ENCODE measurements at regions not wholly inside any gene's neighbourhood (a gene's known extent, or its start where the extent isn't known, plus 50 kb on each side); places are given as distances from the start of the nearest gene placed in this dataset.
"Not testable (repeated sequence)": the region's sequence is repeated elsewhere in the genome, so short reads cannot be mapped to it uniquely, and the experiment has no call there.

- DNase-seq: no peak
Measured at GRCh38 chr11:47928426-47928825, 51.9 kb upstream of the PTPRJ start.

DNA sequence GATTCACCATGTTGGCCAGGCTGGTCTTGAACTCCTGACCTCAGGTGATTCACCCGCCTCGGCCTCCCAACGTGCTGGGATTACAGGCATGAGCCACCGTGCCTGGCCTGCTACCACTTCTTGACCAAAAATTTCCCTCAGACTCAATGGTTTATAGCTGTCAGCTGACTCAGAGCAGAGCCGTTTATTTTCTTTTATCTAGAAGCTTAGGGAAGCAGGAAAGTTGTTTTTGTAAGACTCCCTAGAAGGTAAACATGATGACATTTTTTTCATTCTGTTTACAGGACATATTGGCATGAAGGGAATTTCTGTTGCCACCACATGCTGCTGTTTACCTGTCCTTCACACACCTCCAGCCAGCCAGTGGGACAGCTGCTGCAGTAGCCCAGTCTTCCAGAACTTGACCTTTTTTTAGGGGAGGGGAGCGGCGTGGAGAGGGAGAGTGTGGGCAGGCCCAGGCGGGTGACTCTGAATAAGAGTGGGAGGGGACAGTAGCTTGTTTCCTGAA is 56.1 kb upstream of the PTPRJ start:
- DNase-seq: no peak

DNA sequence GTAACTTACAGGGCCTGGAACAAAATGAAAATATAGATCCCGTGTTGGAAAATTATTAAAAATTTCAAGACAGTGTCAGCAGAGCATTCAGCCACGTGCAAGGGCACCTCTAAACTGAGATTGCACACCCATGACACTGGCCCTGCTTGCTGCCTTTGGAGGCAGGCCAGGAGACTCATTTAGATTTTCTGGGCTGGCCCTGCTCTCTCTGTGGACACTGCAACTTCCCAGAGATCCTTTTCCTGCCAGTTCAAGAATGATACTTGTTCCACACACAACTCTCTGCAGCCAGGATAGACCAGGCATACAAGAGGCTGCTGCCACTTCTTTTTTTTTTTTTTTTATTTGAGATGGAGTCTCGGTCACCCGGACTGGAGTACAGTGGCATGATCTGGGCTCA is 56.7 kb upstream of the PTPRJ start:
- no peak for DNase-seq

- DNase-seq: not testable (repeated sequence)
Measured at GRCh38 chr11:47921080-47921555, 59.2 kb upstream of the PTPRJ start.

DNA sequence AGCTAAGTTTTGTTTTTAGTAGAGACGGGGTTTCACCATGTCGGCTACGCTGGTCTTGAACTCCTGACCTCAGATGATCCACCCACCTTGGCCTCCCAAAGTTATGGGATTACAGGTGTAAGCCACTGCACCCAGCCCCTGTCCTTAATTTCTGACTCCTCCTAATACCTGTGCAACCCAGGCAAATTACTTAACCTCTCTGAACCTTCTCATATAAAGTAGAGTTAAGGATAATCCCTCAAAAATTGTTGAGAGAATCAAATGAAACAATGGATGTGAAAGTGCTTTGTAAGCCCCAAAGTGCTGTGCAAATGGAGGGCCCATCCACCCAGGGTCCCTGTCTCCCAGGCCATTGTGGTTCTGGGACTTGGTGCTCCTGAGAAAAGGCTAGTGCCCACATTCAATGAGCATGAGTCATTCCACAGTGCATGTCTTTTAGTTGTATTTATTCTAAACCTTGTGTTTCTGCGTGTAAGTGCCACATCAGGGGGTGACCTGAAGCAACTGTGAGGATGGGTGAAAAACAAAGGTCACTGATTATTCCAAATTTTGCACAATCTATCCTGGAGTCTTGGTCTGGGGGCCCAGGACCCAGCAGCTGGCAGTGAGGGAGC is 61.4 kb upstream of the PTPRJ start:
- no peak for DNase-seq

GRCh38 chr11:47918370-47918690 is 62.0 kb upstream of the PTPRJ start:
- DNase-seq: no peak

GRCh38 chr11:47917599-47918369 is 62.6 kb upstream of the PTPRJ start:
- DNase-seq: peak; percentile 92

DNA sequence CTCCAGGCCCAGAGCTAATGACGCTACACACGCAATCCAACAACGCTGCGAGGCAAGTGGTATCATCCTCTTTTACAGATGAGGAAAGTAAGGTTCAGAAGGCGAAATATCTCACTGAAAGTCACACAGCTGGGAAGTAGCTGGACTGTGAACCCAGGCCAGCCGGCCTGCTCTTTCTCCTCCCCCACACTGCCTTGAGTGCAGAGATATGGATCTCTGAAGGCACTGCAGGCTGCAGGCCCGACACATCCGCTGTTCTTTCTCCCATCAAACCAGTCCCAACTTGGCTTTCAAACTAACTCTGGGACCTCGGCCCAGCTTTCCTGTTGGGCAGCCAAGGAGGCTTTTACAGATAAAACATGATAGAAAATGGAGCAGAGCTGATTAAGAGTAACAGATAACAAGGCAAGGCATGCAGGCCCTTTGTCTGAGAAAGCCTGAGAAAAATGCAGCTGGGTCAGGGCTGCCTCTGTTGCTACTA is 64.0 kb upstream of the PTPRJ start:
- no peak for DNase-seq

DNA sequence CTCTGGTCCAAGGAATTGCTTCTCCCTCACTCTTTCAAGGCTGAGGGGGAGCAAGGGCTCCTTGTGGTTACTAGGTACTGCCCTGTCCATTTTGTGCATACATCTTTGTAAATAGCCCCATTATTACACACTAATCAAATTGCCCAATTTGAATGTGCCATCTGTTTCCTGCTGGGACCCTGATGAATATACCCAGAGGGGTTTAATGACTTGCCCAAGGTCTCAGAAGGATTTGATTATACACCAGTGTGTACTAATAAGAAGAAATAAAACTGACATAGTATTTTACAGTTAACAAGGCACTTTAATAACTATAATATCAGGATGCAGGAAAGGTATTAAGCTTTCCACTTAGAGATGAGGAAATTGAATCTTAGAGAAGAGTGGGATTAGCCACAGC is 64.6 kb upstream of the PTPRJ start:
- DNase-seq: no peak

DNA sequence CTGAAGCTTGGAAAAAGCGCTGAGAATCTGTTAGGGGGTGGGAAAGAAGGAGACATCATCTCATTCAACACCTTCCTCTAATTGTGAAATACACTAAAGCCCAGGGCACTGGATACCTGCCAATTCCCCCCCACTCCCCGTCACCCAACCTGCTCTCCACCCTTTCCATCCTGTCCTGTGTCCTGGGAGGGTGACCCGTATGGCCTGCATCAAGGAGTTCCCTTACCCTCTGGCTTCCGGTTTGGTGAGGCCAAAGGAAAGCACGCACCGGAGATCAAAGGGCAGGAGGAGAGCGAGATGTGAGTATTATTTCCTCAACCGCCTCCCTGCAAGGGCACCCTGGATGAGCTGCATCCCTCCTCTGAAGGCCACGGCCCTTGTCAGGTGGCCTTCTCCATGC is 65.0 kb upstream of the PTPRJ start:
- no peak for DNase-seq

DNA sequence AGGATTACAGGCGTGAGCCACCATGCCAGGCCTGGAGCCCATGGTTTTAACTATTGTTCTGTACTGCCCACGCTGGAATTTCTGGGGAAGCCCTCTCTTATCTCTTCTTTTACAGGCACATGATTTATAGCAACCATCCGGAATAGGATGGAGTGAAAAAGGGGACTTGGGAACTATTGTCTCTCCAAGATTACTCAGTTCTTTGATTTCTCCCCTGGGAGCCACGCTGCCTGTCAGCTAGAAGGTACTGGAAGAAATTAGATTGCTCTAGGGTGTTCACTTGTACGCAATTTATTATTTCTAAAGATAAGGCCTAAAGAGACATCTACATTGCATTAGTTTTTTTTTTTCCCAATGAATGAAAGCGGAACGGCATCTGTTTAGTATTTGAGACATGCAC is 65.6 kb upstream of the PTPRJ start:
- no peak for DNase-seq

GRCh38 chr11:47913529-47914244 is 65.5 kb upstream of the NUP160 start:
- DNase-seq: no peak

GRCh38 chr11:47912843-47913437 is 64.8 kb upstream of the NUP160 start:
- no peak for DNase-seq

- no peak for DNase-seq
Measured at GRCh38 chr11:47911149-47911548, 63.0 kb upstream of the NUP160 start.

- peak; percentile 59 for DNase-seq
Measured at GRCh38 chr11:47908198-47908597, 60.0 kb upstream of the NUP160 start.

- no peak for DNase-seq
Measured at GRCh38 chr11:47907499-47907898, 59.3 kb upstream of the NUP160 start.

- no peak for DNase-seq
Measured at GRCh38 chr11:47906066-47906465, 57.9 kb upstream of the NUP160 start.

- no peak for DNase-seq
Measured at GRCh38 chr11:47905358-47906059, 57.4 kb upstream of the NUP160 start.

DNA sequence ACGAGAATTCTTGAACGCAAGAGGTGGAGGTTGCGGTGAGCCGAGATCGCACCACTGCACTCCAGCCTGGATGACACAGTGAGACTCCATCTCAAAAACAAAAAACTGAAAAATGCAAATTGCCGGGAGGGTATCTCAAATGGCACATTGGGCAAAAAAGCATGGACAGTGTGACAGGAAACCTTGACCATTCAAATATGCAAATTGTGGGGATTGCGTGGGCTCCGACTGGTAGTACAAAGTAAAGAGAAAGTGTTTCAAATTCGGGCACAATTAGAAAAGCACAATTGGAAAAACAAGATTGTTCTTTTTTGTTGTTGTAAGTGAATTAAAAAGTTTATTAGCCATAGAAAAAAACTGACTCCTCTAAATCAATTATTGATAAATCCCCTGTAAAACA is 56.7 kb upstream of the NUP160 start:
- no peak for DNase-seq

DNA sequence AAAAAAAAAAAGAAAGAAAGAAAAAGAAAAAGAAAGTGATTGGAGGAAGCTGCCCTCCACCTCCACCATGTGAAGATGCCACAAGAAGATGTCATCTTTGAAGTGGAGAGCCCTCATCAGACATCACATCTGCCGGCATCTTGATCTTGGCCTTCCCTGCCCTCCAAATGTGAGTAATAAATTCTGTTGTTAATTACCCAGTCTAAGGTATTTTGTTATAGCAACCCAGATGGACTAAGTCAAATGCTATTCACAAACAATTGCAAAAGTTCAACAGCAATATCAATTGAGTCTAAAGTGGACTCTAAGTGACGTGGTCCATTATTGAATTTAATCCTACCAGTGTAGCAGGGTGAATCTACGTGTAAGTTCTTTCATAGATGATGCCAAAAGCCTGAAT is 55.9 kb upstream of the NUP160 start:
- DNase-seq: no peak

DNA sequence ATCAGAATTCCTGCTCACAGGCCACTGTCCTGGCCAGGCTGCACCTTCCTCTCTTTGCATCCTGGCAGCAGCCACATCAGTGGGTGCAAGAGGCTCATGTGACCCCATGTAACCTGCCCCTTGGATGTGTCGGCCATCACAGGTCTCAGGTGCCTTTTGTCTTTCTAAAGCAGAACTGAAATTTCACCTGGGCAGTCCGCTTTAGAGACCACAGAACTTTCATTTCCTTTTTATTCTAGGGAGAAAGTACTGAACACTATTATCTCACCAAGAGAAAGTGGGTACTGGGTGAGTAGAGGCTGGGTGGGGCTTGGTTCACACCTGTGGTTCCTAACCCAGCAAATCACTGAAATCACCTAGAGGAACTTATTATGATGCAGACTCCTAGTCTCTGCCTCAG is 51.7 kb upstream of the NUP160 start:
- DNase-seq: no peak
